GF-D8 (cell line): ENCODE measurements at regions not wholly inside any gene's neighbourhood (a gene's known extent, or its start where the extent isn't known, plus 50 kb on each side); places are given as distances from the start of the nearest gene placed in this dataset.

Experiments used
- DNase-seq: peaks from one replicate; lab custom pipeline; 2025; lab: John Stamatoyannopoulos, UW

DNA sequence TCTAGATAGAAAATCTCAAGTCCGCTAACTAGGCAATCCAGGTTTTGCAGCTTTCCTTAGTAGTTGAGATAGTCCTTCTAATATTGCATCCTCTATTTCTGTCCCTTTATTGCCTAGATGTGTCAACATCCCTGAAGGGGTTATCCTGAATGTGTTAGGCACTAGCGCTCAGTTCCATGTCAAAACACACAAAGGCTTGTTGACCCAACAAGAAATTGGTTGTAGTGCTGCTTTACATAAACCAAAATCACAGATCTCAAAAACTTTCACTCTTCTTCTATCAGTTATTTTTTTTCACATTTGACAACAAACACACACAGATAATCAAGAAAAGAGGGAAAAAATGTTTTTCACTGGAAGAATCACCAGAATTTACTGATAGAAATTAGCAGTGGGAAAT, 51.4 kb upstream of the SOX2 start:
- DNase-seq = no peak

DNA sequence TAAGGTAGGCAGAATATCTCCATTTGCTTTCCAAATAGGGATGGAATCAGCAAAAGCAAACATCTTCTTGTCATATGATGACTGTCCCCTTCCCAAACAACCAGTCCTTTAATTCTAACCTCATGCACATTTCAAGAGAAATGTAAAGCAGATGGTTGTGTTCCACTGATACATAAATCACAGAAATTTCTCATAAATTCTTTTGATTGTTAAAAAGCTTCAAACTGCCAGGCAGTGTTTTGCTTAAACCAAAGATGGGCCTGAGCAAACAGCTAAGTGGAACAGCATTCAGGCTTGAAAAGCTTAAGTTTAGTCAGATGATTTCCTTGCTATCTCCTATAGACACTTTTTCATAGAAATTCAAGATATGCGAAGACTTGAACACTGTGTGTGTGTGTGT, 74.3 kb upstream of the SOX2 start:
- no peak for DNase-seq

DNA sequence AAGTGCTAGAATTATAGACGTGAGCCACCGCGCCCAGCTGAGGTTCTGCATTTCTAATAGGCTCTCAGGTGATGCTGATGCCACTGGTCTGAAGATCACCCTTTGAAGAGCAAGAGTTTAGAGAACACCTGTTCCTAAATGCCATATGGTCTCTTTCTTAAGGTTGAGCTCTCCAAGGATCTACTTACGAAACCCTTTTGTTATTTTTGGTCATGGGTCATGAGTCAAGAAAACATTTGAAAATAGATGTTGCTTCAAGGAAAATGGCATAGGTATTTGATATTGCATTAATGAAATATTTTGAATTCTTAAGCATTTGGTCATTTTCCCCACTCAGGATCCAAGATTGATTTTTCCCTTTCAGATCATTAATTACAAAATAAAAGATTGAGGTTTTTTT, 74.7 kb upstream of the SOX2 start:
- DNase-seq = no peak

DNA sequence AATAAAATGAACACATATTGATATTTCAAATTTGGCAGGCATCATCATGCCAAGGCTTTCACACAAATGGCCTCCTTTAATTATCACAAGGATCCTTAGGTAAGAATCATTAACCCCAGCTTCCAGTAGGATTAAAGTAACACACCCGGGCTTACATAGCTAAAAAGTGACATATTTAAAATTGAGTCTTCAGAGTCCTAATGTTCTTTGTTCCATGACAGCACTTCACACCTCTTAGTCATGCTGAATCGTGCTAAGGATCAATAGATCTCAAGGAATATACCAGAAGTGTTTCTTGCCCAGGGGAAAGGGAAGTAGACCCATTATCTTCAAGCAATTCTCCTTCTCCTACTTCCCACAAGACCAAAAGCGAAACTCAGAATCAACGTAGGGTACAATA, 76.6 kb upstream of the SOX2 start:
- no peak for DNase-seq

DNA sequence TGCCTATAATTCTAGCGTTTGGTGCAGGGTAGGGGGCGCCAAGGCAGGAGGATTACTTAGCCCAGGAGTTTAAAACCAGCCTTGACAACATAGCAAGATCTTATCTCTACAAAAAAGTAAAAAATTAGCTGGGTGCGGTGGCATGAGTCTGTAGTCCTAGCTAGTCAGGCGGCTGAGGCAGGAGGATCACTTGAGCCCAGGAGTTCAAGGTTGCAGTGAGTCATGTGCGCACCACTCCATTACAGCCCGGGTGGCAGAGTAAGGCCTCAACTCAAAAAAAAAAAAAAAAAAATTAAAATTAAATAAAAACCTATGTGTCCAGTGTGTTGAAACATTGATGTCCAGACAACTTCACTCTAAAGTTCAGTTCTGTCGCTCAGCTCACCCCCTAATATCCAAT, 78.2 kb upstream of the SOX2 start:
- DNase-seq = no peak

DNA sequence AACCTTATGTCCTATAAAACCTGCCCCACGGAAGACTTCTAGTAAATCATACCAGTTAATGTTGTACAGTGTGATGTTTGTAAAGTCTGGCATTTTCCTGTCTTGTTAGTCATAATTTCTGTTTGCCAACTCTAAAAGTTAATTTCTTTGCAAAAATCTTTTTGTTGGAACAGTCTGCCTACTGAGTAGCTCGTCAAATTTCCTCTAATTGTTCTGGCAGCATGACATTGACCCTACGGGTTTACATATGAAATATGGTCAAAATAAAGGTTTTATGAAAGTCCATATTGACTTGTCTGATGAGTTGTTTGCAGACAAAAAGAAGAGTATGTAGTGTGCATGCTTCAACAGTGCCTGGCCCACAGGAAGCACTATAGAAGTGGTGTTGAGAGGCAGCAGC, 79.8 kb upstream of the SOX2 start:
- DNase-seq = no peak

DNA sequence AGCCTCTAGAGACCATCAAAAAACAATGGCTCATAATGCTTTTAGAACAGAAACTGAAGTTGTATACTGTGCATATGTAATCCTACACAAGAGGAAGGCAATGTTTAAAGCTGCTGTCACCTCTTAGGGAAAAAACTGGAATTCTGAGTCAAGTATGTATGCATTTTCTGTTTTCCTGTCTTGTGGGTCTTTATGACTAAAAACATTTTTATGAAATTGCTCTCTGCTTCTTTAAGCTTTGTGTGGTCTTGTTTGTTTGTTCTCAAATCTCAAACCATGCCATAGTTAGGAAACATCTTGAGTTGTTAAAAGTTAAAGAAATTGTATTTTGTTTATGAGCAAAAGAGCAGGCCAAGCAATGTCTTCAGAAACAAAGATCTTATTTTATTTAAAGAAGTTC, 80.9 kb upstream of the SOX2 start:
- no peak for DNase-seq

DNA sequence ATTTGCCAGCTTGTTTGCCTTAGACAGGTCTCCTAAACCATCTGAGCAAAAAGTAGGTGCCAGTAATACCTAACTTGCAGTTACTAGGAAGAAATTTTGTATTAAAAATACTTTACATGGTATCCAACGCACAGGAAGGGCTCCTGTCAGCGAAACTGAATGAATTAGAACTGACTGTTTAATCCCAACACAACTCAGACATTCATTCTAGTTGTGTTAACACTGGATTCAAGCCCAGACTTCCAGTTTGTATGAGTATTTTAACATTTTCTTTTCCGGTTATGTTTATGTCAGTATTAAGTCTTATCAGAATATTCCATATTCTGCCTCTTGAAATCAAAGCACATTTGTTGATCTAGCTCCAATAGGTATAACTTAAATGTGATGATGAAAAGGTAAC, 82.0 kb upstream of the SOX2 start:
- no peak for DNase-seq

DNA sequence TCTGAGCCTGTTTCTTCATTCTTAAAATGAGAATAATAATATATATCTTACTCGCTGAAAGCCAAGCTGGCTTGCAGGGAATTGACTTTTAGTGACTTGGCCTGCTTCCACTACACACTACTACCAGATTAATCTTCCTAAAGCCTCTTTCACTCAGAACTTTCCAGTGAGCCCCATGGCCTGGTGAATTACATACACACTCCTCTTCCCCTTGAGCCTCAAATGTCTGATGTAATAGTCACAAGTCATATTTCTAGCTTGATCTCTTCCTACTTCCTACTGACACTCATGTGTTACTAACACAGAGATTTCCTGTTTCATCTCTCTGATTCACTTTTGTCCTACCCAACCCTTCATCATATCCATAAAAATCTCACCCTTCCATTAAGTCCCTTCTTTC, 82.7 kb upstream of the SOX2 start:
- DNase-seq = no peak

DNA sequence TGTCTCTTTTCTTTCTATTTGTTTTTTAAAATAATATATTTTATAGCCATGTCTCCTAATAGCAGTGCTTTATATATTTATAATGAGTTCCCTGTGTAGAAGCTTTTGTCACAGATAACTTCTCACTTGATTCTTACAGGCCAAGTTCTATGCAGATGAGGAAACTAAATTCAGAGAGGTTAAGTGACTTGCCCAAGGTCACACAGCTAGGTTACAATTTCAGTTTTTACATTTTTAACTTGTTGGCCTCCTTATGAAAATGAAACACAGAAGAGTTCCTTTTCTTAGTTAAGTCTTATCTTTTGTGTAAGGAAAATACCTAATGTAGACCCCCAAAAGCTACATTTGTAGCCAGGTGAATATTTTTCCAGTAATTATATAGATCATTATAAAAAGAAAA, 83.3 kb upstream of the SOX2 start:
- DNase-seq = no peak

DNA sequence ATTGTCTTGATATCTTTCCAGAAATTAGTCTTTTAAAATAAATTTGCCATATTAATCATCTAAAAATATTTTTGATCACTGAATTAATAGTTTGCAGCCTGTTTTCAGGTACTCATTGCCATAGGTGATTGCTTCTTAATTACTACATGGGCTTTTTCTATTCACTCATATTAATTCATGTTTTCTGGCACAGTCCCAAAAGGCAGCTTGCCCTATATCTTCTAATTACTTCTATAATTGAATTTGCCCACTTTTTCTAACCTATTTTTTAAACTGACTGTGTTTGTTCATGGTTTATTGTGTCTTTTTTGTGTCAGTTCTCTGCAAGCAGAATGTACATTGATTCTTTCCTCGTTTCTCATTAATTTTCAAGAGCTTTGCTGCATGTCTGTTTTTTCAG, 85.7 kb upstream of the SOX2 start:
- no peak for DNase-seq

DNA sequence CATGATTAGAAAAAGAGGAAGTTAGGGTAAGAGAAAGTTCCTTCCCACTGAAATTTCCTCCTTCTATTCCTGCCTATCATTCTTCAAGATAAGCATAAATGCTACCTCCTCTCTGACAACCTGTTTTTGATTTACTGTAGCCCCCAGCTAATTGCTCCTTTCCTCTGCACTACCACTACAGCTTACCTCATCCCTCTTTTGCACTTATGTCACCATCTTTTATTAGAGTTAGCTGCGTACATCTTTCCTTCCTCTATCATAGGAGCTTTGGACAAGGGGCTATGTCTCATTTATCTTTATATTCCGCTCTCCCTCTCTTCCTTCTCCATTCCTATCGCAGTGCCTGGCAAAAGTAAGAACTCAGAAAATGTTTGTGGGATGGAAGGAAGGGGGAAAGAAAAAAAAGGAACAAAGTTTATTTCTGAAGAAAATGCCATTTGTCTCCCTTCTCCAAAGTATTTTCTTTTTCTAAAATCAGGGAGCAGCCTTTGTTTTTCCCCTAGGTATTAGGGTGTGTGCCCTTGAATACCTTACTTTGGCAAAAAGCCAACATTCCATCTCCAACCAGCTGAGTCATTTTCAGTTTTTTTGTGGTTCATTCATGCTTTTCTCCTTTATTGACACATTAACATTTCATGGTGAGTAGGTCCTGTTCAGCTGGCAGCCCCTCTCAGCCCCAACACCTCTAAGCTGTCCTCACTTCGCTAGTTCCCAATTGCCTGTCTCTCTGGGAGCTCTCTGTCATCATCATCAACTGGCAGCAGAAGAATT, 87.6 kb upstream of the SOX2 start:
- no peak for DNase-seq

DNA sequence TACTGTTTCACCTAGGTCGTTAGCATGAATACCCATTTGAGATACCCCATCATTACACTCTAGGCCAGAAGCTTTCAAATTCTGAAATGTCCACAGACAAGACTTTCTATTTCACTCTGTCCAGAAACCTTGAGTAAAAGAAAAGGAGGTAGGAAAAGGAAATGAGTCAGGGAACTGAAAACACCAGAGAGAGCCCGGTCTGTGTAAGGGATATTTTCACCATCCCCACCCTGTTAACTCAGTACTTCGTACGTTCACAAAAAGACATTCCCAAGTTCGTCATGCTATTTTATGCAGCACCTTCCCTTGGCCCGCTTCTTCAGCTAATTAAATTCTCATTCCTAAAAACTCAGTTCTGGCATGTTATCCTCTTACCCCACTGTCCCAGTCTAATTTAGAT, 89.4 kb upstream of the SOX2 start:
- no peak for DNase-seq

DNA sequence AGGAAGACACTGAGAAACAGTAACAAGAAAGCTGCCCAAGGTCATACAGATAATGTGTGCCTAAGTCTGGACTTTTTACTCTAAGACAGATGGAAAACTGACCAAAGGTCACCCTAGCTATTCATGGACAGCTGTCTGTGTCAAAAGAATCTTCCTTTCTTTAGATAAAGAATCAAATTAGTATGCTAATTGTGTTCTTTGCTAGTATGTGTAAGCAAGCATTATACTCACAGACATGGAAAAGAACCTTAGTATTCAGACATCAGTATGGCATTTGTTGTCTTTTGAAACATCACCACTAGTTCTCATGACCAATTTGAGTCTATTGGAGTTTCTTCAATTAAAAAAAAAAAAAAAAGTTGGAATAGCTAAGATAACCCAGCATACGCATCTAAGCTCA, 91.8 kb upstream of the SOX2 start:
- no peak for DNase-seq

DNA sequence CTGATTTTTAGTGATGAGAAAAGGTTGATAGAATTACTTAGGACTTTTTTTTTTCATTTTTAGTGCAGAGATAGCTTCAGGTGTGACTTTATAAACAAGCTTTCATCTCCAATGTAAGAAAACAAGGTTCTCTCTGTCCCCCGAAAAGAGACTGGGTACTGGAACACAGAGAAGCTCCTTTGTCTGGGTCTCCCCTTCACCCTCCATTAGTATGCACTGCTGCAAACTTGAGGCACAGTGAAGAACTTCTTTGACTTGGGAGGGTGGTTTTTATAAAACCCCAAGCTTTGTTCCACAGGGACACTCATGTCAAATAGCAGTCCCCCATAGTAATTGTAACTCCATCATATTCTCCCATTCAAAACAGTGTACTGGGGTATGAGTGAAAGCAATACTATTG, 93.5 kb upstream of the SOX2 start:
- DNase-seq = no peak

DNA sequence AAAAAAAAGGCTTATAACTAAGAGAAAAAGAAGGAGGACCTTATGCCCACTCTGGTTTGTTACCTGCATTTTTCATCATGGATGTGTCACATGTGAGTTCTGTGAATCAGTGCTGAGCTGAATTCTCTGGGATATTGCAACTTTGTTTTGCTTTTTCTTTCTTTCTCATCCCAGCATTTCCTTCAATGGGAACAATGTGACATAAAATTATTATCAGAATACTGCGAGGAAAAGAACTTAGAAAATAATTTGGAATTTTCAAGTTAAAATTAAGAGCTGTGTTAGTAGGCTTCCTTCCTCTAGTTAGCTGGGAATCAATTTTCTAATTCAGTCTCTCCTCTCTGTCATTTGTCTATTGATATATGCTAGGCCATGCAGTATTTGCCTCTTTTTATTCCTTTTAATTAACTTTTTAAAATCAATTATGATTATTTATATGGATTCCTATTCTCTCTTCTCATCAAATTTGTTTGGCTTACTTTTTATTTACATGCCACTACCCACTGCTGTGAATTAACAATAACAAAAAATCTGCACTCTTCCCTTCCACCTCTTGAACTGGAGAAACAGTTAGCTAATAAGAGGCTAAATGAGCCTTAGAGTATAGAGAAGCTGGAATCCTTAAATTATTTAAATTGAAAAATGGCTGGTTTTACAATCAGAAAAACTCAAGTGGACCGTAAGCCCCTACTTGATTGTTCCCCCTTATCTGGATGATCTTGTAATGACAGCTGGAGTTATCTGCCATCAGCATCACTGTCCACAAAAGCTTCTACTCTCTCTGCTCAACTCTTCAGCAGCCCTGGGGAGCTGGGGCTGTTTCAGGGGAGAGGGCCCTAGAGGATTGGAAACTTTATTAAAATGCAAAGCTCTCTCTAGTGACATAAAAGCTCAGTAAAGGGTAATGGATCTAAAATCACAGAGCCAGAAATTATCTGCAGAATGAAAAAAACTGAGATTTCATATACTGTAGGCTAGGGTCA, 95.3 kb upstream of the SOX2 start:
- no peak for DNase-seq

DNA sequence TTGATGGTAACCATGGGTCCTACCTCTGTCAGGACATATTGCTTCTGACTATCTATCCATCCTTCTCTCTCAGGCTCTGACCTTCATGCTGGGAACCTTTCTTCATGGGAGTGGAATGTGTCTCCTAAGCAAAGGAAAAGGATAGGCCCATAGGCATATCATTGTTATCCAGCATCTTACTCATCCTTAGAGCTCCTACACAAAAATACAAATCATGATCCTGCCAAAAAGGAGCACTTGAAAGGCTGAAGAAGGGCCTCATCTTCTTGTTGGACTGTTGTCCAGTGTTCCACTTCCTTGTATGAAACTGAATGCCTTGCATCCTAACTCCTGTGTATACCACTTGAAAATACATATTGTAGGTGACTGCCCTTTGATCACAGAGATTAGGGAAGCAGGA, 96.1 kb upstream of the SOX2 start:
- no peak for DNase-seq

DNA sequence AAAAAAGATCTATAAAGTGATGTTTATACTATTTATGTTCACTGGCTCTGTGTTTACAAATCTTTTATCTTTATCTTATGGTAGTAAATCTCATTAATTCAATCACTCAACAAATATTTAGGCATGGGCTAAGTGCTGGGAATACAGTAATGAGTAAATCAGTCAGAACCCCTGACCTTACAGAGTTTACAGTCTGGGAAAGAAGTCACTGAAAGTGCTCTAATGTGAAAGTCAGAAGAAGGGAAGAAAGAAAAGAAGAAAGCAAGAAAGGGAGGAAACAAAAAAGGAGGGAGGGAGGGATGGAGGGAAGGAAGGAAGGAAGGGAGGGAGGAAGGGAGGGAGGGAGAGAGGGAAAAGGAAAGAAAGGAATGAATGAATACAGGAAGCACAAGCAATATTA, 96.8 kb upstream of the SOX2 start:
- no peak for DNase-seq

DNA sequence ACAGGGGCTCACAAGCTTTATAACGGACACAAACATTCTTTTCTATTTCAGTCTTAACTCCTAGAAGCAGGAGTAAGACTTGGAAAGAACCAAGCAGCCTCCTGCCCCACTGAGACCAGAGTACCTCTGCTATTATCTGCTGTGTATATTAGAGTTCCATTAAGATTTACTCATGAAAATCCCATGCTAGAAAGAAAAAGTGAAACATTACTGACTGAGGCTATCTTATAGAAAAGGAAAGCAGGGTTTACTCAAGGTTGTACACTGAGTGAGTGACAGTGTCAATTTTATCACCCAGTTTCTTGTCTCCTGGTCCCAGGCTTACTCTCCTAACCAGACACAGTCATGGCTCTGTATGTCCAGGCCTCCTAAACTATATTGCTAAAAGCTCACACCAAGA, 97.9 kb upstream of the SOX2 start:
- no peak for DNase-seq

DNA sequence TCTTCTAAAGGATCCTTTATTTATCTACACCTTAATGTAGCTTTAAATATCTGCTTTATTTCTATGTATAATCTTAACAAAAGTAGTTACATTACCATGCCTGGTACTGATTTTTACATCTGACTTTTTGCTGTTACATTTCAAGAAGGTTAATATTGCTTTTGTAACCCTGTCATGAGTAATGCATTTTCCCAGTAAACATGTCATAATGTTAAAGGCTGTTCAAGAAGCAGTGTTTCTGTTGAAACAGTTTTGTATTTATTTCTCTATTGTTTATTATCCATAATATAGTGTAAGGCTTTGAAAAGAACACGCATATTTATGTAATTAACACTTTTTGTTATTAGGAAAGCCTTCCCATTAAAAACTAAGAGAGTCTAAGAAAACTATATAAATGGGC, 98.5 kb upstream of the SOX2 start:
- DNase-seq = no peak

DNA sequence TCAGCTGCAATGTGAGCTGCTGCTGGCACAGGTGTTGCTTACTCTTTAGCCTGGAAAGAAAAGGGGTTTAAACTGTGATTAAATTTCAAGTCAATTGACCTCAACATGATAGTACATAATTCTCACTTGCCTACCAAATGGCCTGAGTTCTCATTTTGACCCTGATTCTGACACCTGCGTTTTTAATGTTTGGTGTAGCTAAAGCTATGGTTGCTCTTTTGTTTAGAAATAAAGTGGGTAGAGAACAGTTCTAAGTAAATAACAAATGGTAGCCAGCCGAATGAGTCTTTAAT, 100.8 kb upstream of the SOX2 start:
- no peak for DNase-seq

DNA sequence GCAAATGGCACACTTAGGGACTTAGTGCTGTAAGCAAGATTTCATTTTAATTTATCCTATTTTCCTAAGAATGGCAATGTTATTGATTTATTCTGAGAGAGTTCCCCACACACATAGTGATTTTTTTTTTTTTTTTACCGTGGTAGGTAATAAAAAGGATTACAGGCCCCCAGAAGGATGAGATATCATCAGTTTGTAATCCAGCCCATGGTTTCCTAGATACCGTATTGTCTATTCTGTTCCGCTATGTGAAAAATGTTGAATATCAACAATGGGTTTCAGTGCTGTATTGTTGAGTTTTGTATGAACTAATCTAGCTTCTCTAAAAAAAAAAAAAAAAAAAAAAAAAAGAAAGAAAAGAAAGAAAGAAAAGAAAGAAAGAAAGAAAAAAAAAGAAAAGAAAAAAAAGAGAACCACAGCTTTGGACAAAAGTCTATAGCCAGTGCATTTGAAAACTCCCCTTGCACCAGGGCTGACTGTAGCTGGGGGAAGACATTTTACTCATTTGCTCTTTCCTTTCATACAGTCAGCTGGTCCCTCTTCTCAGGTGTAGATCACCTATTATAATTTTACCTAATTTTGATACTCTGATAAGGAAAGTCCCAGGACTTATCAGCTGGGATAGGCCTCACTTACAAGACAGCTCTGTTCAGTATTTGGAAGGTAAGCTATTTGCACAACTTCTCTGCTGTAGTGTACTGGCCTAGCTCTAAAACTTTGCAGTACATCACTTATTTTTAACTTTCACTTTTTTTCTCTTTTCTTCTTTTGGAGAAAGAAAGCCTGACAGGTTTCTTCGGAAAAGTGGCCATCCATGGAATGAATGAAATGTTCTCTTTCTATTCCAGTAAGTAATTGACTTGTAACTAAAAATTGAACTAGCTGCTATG, 101.4 kb upstream of the SOX2 start:
- no peak for DNase-seq
